GM18507 (cell line): ENCODE measurements at regions not wholly inside any gene's neighbourhood (a gene's known extent, or its start where the extent isn't known, plus 50 kb on each side); places are given as distances from the start of the nearest gene placed in this dataset.
A peak's percentile ranks its signal among the peaks of the same experiment; 100 is the strongest.

ENCODE experiments used
- DNase-seq: peaks from one replicate; pipeline ENCODE4 v3.0.0; 2011; ENCODE audit warnings: low read depth; ENCODE audit not compliant: insufficient read length; ENCODE audit errors: extremely low spot score
- FAIRE-seq: peaks from 2 replicates; lab custom pipeline; 2011; peaks lifted over from hg19 to GRCh38; lab: Jason Lieb, UNC

DNA sequence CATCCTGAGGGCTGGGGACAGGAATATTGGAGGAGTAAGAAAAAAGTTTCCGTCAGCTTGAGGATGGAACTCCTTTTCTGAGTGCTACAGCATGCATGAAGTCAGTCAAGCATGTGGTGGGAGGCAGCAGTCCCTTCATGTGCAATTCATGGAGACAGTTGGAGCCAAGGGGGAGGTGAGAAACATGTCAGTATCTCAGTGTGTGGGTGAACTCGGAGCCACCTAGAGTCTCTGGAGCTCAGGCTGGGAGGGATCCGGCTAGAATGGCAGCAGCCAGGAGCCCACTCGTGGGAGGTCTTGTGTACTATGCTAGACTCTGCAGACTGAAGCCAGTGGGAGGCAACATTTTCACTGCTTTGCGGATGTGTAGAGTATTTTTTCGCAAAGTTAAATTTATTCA lies 60.3 kb downstream of the AVPR1A start:
- no peak for DNase-seq
- FAIRE-seq: no peak

DNA sequence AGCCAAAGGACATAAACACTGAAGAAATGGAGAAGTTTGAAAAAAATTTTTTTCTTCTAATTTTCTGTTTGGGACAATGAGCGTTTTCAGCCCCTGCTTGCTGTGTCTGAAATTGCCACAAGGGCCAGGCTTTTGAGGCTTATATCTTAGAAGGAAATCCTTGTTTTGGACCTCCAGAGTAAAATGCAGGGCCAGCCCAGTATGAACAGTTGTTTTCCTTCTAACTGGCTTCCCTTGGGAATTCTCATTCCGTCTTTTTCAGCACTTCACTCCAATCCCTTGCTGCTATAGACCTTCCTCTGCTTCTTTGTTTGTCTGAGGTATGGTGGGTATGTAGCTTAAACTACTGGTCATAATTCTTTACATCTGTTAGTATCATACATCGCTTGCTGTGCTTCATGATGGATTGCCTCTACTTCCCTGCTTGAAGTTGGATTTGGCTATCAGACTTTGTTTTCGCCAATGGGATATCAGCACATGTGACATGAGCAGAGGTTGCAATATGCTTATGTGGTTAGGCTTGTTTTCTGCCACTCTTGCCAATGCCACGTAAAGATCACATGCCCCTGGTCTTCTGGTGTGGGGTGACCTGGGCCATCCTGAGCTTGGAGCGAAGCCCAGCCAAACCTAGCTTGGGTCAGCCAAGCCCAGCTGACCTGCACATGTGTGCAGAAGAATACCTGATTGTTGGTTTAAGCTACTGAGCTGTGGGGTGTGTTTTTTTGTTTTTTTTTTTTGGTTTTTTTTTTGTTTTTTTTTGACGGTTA lies 64.7 kb downstream of the AVPR1A start:
- FAIRE-seq (no peak), DNase-seq (no peak)

DNA sequence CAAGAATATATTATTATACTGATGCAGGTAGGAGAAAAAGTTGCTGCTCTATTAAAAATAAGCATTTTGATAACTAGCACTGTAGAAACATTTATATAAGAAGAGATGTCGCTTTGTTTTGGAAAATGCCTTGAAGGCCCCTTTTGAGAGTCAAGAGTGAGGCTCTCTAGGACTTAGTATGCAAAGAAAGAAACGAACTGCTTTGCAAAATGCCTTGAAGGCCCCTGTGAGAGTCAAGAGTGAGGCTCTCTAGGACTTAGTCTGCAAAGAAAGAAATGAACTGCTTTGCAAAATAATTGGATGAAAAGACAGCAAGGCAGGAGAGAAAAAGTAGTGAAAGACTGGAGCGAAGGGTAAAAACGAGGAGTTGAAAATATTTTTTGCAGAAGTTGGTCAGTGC lies 65.9 kb downstream of the AVPR1A start:
- FAIRE-seq (no peak), DNase-seq (no peak)

DNA sequence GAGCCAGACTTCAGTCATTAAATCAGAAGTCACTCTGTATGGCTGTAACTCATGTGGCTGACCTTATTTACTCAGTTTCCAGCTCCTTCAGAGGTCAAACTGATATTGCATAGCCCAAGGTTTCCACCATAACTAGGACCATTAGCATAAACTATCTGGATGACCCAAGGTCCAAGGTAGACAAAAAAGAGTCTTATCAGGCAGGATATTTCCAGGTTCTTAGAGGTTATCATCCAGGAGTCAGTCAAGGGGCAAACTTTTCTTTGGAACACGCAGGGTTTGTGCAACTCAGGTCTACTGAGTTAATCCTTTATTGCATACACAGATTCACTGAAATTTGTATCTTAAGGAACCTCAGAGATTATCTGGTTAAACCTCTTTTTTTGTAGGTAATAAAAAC lies 66.5 kb downstream of the AVPR1A start:
- FAIRE-seq: no peak
- no peak for DNase-seq

DNA sequence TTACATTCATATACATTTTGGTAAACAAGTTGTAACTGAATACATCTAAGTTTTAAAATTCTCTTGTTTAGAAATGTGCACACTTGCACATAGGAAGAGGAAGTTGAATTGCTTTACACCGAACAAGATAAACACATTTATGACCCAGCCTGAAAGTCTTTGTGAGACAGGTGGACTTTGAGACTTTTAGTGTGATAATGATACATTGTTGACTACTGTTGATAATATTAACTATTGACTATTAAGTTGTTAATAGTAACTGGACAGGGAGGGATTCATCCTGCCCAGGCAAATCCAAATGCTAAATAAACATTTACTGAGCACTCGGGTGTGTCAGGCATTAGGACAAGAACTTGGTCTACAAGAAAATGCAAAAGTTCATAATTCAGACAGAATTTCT lies 68.0 kb downstream of the AVPR1A start:
- FAIRE-seq (no peak), DNase-seq (no peak)

DNA sequence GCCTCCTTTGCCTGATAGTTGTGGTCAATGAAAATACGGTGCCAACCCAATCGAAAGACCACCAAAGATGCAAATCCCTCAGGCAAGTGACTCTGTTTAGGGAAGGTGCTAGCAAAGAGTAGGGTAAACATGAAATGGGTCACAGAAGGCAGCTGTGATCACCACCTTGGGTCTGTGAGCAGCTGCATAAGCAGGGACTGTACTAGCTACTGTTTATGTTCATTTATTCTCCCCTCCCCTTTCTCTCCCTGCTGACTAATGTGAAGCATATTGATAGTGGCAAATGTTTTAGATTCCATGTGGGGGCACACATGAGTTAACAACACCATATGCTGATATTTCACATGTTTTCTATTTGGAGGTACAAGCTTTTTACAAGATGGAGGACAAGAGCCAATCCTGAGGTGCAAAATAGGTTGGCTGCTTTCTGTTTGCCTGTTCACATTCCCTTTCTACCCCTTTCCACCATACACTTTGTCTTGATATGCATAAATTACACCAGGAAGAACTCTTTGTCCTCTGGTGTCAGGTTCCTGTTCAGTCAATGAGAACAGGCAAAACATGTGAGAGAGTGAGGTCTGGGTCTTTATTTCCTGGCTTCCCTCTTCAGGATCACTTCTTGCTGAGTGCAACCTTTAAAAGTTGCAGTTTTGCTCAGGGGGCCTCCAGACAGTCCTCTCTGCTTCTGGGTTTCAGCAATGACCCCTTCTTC lies 71.1 kb downstream of the AVPR1A start:
- DNase-seq (no peak), FAIRE-seq (no peak)

DNA sequence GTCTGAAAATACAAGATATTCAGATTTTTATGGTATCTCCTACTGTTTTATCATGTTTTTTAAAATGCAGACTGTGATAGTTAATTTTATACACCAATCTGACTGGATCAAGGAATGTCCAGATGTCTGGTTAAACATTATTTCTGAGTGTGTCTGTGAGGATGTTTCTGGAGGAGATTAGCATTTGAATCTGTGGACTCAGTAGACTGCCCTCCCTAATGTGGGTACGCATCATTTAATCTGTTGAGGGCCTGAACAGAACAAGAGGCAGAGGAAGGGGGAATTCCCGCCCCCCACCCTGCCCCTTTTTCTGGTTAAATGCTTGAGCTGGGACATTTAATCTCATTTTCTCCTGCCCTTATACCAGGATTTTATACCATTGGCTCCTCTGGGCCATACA lies 72.1 kb downstream of the AVPR1A start:
- DNase-seq: no peak
- FAIRE-seq: no peak

DNA sequence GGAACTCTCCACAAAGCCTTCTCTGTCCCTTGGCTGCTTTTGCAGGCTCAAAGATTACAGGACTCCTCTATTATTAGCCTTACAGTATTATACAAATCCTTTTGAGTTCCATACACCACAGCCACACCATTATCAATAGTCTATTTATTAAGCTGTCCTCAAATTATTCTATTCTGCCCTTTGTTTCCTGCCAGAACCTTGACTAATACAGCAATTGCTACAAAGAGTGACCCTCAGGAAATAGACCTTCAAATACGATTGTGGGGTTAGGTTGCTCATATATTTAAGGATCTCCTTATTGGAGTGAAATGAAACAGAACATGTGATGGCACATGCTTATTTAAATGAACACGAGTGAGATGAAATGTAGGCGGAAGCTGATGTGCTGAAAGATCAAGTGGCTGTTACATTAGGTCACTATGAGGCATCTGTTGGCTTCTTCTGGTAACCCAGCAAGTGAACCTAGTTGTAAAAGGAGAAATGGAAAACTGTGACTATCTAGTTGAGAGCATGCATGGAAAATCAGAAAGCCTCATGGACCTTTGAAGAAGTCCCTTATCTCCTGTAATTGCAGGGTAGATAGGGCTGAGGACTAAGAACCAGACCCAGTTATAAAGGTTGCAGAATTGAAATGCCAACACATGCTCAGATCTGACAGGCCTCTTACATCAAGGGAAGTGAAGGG lies 75.5 kb downstream of the AVPR1A start:
- DNase-seq: no peak
- no peak for FAIRE-seq

DNA sequence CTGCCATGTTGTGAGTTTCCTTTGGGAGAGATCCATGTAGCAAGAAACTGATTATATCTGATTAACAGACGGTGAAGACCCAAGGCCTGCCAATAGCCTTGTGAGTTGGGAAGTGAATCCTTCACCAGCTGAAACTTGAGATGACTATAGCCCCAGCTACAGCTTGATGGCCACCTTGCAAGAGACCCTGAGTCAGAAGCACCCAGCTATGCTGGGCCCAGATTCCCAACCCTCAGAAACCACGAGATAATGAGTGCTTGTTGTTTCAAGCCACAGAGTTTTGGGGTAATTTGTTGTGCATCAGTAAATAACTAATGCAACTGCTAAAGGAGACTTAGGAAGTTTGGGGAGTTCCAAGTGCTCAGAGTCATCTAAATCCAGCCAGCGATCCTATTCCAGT lies 80.3 kb downstream of the AVPR1A start:
- DNase-seq (no peak), FAIRE-seq (no peak)

DNA sequence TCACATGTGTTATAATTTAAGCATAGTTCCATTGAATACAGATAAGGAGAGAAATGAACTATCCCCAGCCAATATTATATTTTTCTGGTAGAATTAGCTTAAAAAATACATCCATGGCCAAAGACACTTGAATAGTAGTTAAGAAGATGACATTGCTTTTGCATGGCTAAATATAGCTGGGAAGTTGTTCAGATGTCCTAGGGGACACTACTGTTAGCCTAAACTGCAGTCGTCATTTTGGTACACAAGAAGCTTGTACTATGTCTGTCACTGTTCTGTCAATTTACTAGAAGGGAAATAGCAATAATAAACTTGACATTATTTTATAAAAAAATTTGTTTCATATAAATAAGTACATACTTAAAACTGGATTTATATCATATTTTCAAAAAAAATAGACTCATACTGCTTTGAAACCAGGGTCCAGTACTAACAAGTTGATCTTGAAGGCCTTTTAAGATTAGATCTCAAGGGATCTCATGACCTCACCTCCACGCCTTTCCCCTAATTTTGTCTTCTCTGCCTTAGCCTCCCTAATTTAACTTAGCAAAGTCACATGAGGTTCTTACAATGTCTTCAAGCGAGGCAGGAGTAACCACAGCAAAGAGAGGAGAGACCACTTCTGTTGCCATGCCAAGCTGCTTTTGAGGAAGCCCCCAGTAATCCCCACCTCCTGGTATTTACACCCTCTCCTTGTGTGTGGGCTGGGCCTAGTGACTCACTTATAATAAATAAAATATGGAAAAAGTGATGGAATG lies 81.0 kb downstream of the AVPR1A start:
- FAIRE-seq (no peak), DNase-seq (no peak)

DNA sequence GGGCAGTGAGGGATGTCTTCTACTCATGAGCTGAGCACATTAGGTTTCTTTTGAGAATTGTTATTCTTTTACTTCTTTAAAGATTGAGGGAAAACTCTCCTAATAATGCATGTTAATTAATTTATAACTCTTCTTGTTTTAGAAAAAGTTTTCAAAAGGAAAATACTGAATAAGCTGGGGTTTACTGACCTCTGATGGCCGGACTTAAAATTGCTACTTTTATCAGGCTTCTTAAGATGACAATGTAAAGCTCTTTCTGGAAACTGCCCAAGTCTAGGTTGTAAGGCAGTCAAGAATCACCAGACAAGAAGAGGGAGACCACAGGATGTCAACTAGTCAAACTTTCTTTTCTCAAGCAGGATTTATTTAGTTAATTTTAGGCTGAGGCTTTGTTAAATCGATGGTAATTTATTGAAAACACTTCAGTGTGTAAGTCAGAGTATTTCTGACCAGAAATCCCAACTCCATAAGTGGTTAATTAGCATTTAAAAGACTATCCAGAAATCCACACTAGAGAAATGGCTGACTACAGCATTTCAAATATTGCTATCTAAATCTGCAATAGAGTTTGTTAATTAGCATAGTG lies 82.1 kb downstream of the AVPR1A start:
- peak; percentile 59 for FAIRE-seq
- DNase-seq: no peak

DNA sequence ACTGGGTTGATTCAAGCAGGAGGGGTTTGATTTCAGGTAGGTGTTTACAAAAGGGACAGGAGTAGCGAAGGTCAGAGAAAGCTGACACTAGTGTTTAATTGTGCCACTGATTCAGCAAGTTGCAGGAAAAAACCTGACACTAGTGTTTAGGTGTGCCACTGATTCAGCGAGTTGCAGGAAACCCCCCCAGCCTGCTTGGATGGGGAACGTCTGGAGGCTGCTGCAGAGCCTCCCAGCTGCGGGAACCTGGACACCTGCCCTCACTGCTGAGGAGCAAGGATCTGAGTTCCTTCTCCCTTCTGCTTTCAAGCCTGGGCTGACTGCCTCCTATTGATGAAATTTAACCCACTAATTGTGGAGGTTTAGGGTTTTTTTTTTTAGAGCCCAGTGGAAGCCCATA lies 84.2 kb downstream of the AVPR1A start:
- FAIRE-seq (no peak), DNase-seq (no peak)

DNA sequence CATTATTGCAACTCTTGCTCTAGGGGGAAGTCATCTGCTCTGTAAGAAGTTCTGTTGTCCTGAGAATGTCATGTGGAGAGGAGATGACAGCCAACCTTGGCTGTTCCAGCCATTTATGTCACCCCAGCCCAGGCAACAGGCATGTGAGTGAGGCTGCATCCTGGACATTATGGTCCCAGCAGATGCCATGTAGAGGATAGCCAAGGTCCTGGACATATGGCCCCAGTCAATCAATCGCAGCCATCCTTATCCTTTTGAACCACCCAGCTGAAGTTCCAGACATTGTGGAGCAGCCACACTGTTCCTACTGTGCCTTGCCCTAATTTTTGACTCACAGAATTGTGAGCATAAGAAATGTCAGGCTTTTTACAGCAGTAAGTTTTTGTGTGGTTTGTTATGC lies 84.9 kb downstream of the AVPR1A start:
- DNase-seq (no peak), FAIRE-seq (no peak)

DNA sequence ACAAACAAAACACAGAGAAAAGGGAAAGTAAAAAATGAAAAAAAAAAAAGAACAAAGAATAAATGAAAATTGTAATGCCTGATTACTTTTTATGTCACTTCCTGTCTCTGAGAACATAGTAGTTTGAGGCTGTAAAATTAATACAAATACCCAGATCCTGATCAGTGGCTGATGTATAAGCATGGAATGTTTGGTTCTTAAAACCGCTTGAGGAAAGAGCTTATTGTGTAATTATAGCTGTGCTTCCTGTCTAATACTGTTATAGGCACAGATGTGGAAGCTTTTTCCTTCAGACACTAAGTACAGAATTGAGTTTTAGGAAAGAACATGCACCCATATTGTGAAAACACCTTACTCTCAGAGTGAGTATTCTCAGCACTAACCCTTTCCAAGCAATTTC lies 86.9 kb downstream of the AVPR1A start:
- FAIRE-seq: no peak
- DNase-seq: no peak

DNA sequence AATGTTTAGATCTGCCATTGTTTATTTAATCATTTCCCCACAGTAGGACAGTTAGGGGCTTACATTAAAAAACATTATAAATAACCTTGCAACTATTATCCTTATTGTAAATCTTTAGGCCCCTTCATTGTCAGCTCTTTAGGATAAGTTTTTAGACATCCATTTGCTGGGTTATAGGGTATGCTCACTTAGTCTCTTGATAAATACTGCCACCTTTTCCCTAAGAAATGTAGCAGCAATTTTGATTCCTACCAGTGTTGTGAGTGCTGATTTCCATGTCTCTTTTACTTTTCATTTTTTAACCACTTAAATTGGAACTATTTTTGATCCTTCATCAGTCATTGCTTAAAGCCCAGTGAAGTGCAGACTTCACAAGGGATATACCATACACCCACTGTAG lies 94.4 kb downstream of the AVPR1A start:
- no peak for FAIRE-seq
- no peak for DNase-seq

DNA sequence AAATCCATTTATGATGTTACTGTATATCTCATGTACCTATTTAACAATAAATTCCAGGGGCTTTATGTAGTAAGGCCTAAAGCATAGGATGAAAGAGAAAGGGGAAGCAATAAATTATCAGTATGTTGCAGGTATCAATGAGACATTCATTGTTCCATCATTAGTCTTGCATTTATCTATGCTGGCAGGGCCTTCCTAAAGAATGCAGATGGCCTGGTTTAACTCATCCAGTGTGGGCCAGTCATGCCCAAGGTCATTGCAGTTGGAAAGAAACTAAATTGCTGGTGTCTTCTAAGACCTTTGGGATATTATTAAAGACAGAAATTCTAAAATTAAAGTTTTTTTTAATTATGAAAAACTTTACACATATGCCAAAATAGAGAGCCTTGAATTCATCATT lies 98.3 kb downstream of the AVPR1A start:
- FAIRE-seq (no peak), DNase-seq (no peak)

DNA sequence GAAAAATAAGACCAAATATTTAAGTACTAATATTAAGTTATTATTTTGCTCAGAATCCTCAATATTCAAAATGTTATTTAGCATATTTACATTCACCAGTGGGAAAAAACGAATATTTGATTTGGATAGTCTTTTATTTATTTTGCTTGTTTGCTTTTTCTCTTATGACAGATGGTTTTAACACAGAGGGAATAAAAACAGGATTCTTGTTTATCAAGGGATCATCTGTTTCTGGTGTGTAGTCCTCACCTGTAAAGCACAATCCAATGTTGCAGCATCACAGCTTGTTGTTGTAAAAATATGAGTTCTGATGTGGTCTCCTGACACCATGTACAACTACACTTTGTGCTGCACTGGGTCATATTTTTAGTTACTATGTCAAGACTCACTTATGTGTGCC lies 103.9 kb downstream of the AVPR1A start:
- no peak for FAIRE-seq
- DNase-seq: no peak

DNA sequence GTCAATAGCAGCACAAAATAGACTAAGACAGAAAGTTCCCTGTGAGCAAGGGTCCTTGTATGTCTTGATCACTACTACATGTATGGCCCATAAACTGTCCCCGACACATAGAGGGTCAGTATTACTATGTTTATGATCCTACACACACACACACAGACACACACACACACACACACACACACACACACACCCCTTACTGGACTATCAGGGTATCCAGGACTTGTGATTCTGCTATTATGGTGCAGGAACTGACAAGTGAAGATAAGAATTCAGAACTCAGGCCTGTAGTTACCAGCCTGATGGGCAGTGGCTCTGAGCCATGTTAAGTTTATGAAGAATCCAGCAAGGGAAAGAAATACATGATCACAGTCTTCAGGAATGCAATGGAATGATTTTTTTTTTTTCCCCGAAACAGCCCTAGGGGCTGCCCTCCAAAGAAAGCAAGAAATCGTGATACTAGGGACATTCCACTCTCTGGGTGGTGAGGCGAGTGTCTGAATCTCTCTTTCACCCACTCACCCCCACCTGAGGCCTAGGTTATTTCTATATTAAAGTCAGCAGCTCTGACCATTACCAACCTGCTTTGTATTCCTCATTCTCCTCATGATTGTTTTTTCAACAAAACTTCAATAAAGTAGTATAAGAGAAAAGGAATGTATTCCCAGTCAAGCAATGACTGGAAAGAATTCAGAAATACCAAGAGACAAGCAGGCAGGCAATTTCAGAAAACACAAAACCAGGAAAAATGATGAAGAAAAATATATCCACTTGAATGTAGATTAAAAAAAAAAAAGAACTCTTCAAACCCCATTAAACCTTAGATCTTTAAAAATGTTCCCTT lies 105.8 kb downstream of the AVPR1A start:
- no peak for DNase-seq
- no peak for FAIRE-seq

DNA sequence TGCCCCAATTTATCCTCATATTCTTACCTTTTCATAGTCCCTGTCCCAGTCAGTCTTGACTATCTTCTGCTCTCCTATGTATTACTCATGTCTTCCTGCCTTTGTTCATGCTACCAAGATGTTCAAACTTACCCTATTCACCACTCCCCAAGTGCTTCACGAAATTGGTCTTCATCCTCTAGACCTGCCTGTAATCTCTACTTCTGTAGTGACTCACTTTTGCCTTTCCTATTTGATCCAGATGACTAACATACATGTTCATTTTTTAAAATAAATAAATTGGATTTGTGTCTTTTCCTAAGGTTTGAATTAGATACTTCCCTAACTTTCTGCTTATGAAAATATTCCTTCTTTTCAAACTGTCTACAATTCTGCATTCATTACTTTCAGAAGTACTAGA lies 107.7 kb upstream of the PPM1H start:
- DNase-seq: no peak
- FAIRE-seq: no peak
